HFFc6 (cell line): ENCODE measurements at regions not wholly inside any gene's neighbourhood (a gene's known extent, or its start where the extent isn't known, plus 50 kb on each side); places are given as distances from the start of the nearest gene placed in this dataset.

Experiments used
- DNase-seq: peaks from one replicate; pipeline ENCODE4 v3.0.0-alpha.2; 2018
- H3K27ac Mint-ChIP-seq: 2 replicates; pipeline ENCODE4 v1.8.0; 2020; ENCODE audit warnings: mild to moderate bottlenecking, mixed read lengths
- H3K27me3 Mint-ChIP-seq: 2 replicates; pipeline ENCODE4 v1.8.0; 2021; ENCODE audit warnings: mild to moderate bottlenecking, moderate library complexity, mixed read lengths; ENCODE audit not compliant: insufficient read depth
- H3K36me3 Mint-ChIP-seq: 2 replicates; pipeline ENCODE4 v1.8.0; 2021; ENCODE audit warnings: low read depth, mixed read lengths
- H3K4me1 Mint-ChIP-seq: 2 replicates; pipeline ENCODE4 v1.8.0; 2020; ENCODE audit warnings: low read depth, mixed read lengths
- H3K4me3 Mint-ChIP-seq: 2 replicates; pipeline ENCODE4 v1.8.0; 2020; ENCODE audit warnings: mild to moderate bottlenecking, moderate library complexity, mixed read lengths
- H3K9me3 Mint-ChIP-seq: 2 replicates; pipeline ENCODE4 v1.8.0; 2020; ENCODE audit warnings: mild to moderate bottlenecking, mixed read lengths
- CTCF ChIP-seq: fragments of 200-600 bp; sonication (generic); IDR thresholded peaks from 2 replicates; pipeline ENCODE4 v1.5.0; 2021; ENCODE audit warnings: antibody characterized with exemption, mild to moderate bottlenecking

DNA sequence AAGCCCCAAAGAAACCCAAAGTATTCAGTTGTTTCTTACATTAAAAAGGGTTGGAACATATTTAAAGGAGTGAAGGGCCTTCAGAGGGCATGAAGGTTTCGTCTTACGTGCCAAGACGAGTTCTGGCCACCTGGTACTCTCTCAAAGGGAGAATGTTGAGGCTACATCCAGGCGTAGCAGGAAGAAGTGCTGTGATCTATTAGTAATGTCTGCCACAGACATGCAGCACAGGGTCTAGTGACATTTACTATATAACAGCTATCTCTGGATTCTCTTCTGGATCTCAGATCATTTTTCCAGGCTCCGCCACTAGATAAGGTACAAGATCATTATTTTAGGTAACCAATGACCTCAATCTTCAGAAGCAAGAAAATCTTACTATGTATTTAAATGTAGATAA is 76.5 kb upstream of the ARID5B start:
- H3K4me3 Mint-ChIP-seq, result no peak overlapping the region
- peaks cover 50% of the 10 kb centered on the region for H3K4me1 Mint-ChIP-seq
- no peaks in the 10 kb centered on the region for H3K27me3 Mint-ChIP-seq
- no peak overlapping the region for H3K27ac Mint-ChIP-seq
- no peak for DNase-seq
- TF ChIP-seq CTCF, result no peak
- H3K9me3 Mint-ChIP-seq, result no peaks in the 10 kb centered on the region
- H3K36me3 Mint-ChIP-seq, result no peaks in the 10 kb centered on the region

DNA sequence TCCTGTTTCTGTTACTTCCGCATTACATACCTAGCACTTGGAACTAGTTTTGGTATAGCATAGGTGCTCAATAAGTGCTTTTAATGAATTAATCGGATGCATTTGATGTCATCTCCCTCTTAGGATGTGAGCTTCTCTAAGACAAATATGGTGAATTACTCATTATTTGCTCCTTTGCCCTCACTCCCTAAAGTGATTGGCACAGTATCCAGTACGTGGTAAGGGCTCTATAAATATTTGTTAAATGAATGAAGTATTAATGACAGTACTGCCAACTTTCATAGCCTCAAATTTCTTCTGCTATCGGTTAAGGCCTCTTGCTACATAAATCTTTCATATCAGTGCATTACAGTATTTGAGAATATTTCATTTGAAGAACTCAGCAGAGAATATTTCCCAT is 75.9 kb upstream of the ARID5B start:
- H3K27me3 Mint-ChIP-seq, result no peaks in the 10 kb centered on the region
- no peak for TF ChIP-seq CTCF
- no peak overlapping the region for H3K4me3 Mint-ChIP-seq
- DNase-seq, result no peak
- no peaks in the 10 kb centered on the region for H3K36me3 Mint-ChIP-seq
- no peak overlapping the region for H3K27ac Mint-ChIP-seq
- H3K9me3 Mint-ChIP-seq, result no peaks in the 10 kb centered on the region
- H3K4me1 Mint-ChIP-seq, result peaks cover 44% of the 10 kb centered on the region

DNA sequence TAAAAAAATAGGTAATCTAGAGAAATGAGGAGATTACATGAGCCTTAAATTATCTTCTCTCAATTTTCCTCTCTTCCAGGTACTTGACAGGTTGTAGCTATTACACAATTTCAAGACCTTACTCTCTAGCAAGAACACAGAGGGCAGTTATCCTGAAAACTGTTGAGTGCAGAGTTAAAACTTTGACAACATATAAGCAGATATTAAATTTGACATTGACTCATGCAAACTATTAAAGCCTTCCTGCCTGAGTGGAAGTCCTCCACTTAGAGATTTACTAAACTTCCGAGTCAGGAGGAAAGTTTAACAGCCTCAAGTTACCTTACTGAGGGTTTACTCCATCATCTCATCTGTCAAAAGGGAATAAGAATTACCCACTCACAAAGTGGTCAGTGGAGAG is 73.5 kb upstream of the ARID5B start:
- DNase-seq, result no peak
- H3K9me3 Mint-ChIP-seq, result no peaks in the 10 kb centered on the region
- no peak overlapping the region for H3K27ac Mint-ChIP-seq
- no peaks in the 10 kb centered on the region for H3K27me3 Mint-ChIP-seq
- no peak for TF ChIP-seq CTCF
- H3K4me1 Mint-ChIP-seq, result peaks cover 29% of the 10 kb centered on the region
- no peak overlapping the region for H3K4me3 Mint-ChIP-seq
- H3K36me3 Mint-ChIP-seq, result no peaks in the 10 kb centered on the region

GRCh38 chr10:61828788-61829187 is 72.7 kb upstream of the ARID5B start:
- Mint-ChIP-seq H3K9me3 (no peaks in the 10 kb centered on the region), H3K4me3 (no peak overlapping the region)
- TF ChIP-seq CTCF, result no peak

DNA sequence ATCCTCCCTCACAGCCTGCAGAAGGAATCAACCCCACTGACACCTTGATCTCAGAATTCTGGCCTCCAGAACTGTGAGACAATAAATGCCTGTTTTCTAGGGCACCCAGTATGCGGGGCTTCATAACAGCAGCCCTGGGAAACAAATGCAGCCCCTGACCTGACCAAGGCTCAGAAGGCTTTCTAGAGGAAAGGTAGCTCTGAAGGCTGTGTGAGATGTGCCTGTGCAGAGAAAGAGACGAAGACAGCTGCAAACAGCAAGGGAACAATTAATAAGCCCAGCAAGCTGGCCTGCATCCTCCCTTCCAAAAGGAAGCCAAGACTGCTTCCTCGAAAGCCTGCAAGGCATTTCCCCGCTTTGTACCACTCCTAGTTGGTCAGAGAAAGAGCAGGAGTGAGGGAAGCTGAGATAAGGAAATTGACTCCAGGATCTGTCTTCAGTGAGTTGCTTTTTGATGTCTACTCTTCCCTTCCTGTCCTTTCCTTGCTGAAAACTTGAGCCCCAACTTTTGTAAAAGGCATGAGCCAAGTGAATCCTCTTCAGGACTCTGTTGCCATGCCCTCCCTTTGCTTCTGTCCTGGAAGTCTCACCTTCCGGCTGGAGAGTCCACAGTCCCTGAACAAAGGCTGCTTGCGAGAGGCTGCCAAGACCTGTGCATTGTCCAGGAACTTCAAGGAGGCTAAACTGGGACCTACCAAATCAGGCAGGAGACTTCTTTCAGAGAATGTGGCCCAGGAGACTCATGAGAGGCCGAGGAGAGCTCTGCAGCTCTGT is 71.2 kb upstream of the ARID5B start:
- Mint-ChIP-seq H3K36me3 (no peaks in the 10 kb centered on the region), H3K4me1 (peaks cover 38% of the 10 kb centered on the region), H3K4me3 (no peak overlapping the region), H3K27me3 (no peaks in the 10 kb centered on the region), H3K27ac (no peak overlapping the region), H3K9me3 (no peaks in the 10 kb centered on the region)
- no peak for TF ChIP-seq CTCF
- DNase-seq, result no peak

More at GRCh38 chr10:61828788-61829187, 72.7 kb upstream of the ARID5B start:
- Mint-ChIP-seq H3K4me1 (peaks cover 28% of the 10 kb centered on the region), H3K36me3 (no peaks in the 10 kb centered on the region), H3K27me3 (no peaks in the 10 kb centered on the region), H3K27ac (no peak overlapping the region)
- DNase-seq, result no peak
